ENCODE measurements at regions not wholly inside any gene's neighbourhood (a gene's known extent, or its start where the extent isn't known, plus 50 kb on each side); places are given as distances from the start of the nearest gene placed in this dataset.
"Not testable (repeated sequence)": the region's sequence is repeated elsewhere in the genome, so short reads cannot be mapped to it uniquely, and the experiment has no call there.

DNA sequence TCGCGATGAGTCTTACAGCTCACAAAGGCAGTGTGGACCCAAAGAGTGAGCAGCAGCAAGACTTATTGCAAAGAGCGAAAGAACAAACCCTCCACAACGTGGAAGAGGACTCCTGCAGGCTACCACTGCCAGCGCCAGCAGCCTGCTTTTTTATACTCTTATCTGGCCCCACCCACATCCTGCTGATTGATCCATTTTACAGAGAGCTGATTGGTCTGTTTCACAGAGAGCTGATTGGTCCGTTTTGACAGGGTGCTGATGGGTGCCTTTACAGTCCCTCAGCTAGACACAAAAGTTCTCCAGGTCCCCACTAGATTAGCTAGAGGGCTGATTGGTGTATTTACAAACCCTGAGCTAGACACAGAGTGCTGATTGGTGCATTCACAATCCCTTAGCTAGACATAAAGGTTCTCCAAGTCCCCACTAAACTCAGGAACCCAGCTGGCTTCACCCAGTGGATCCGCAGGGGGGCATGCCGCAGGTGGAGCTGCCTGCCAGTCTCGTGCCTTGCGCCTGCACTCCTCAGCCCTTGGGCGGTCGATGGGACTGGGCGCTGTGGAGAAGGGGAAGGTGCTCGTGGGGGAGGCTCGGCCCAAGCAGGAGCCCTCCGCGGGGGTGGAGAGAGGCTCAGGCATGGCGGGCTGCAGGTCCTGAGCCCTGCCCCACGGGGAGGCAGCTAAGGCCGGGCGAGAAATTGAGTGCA lies 75.7 kb downstream of the QDPR start:
- in situ Hi-C loops (cut with MboI; ENCODE audit: low pct_unique_long_range_greater_than_20kb, low sequenced_read_pairs); DNase-seq: not testable (repeated sequence)

DNA sequence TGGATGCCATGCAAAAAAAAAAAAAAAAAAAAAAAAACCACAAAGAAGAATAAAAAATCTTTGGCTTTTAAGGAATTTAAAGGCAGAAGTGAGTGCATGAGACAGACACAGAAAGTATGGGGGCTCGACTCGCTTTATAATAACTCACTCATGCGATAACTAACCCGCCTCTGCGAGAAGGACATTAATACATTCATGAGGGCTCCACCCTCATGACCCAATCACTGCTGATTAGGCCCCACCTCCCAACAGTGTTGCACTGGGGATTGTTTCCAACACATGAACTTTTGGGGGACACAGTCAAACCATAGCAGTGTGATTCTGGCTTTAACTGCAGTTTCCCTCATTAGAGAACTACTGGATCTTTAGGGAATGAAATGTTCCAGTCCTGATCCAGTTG lies 78.1 kb downstream of the QDPR start:
- no peak for DNase-seq
- in situ Hi-C loops (cut with MboI; ENCODE audit: low pct_unique_long_range_greater_than_20kb, low sequenced_read_pairs): no loop called here

DNA sequence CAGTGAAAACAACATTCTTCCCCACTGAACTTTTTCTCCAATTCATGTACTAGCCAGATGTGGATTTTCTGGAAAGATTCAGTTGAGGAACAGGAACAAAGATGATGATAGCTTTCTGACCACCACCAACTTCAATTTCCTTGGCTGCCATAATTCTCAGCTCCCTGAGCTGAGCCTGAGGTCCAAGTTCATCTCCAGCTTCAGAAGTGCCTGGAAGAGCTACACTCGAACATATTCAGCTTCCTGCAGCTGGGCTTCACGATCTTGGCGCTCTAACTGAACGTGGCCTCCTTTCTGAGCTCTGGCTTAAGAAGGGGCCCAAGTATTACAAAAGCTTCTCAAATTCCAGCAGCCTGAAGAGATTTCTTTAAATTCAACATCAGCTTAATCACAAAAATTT lies 83.9 kb downstream of the QDPR start:
- in situ Hi-C loops (cut with MboI; ENCODE audit: low pct_unique_long_range_greater_than_20kb, low sequenced_read_pairs): no loop called here
- DNase-seq: no peak

DNA sequence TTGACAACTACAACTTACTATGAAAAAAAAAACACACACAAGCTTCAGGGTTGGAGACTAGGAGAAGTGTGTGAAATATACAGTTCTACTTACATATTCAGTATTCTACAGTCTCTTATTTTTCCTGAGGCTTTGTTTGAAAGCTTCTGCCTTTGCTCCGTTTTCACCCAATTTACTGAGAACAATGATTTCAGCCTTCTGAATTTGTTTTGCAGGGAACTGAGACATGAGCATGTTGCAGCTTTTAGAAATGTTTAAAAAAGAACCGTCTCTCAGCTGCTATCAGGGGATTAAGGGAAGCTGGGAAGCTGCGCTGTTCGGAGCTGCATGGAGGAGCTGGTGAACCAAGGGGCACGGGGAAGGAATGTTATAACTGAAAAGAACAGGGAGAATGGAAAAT lies 85.7 kb downstream of the QDPR start:
- DNase-seq: no peak

DNA sequence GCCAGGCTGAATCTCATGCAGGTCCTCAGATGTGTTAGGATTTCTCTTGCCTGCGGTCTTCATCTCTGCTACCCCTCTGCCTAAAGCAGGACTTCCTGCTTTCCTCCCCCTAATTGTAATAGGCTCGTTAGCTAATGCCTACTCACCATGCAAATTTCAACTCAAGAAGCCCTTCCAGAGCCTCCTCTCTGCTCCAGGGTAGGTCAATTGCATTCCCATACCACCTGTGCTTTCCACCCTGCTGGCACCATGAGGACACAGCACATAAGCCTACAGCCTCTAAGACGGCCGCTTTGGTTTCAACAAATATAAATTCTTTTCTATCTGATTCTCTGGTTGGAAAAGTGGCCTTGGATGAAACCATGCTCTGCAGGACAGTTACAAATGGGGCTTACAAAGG lies 93.9 kb downstream of the QDPR start:
- in situ Hi-C loops (cut with MboI; ENCODE audit: low pct_unique_long_range_greater_than_20kb, low sequenced_read_pairs): no loop called here
- no peak for DNase-seq

More for the DNA sequence above, 85.7 kb downstream of the QDPR start:
- in situ Hi-C loops (cut with MboI; ENCODE audit: low pct_unique_long_range_greater_than_20kb, low sequenced_read_pairs): no loop called here

DNA sequence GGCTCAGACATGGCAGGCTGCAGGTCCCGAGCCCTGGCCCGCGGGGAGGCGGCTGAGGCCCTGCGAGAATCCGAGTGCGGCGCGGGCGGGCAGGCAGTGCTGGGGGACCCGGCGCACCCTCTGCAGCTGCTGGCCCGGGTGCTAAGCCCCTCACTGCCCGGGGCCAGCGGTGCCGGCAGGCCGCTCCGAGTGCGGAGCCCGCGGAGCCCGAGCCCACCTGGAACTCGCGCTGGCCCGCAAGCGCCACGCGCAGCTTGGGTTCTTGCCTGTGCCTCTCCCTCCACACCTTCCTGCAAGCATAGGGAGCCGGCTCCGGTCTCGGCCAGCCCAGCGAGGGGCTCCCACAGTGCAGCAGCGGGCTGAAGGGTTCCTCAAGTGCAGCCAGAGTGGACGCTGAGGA lies 97.5 kb downstream of the QDPR start:
- no peak for DNase-seq
- in situ Hi-C loops (cut with MboI; ENCODE audit: low pct_unique_long_range_greater_than_20kb, low sequenced_read_pairs): no loop called here

DNA sequence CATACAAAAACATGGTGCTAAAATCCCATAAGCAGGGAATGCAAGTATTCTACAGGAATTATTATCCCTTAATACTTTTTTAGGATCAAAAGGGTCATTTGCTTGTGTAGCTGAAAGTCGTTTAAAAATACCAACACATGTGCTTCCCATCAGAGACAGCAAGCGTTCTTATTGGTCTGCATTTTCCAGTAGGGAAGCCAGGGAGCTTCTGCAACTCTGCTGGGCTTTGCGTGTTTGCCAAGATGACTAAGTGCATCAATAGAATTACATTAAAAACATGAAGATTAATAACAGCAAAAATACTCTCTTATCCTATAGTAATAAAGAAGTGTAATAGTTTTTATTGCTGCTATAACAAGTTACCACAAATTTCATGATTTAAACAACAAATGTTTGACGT lies 111.2 kb downstream of the QDPR start:
- in situ Hi-C loops (cut with MboI; ENCODE audit: low pct_unique_long_range_greater_than_20kb, low sequenced_read_pairs): no loop called here
- DNase-seq: no peak

DNA sequence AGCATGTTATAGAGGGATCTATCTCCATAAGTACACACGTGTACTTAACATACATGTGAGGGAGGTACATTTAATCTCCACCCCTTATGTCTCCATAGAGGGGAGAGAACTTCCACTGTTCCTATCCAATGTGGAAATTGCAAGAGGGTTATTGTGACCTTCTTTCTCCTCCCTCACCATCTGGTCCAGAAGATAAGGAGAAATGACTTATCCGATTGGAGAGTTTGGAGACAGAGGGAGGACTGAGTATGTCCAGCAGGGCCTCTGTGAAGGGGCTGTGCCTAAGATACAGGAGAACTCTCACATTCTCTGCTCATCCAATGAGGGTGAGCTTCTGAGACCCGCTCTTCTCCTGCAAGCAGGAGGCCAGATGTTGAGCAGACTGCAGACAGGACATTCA lies 113.1 kb downstream of the QDPR start:
- DNase-seq: no peak
- in situ Hi-C loops (cut with MboI; ENCODE audit: low pct_unique_long_range_greater_than_20kb, low sequenced_read_pairs): no loop called here

DNA sequence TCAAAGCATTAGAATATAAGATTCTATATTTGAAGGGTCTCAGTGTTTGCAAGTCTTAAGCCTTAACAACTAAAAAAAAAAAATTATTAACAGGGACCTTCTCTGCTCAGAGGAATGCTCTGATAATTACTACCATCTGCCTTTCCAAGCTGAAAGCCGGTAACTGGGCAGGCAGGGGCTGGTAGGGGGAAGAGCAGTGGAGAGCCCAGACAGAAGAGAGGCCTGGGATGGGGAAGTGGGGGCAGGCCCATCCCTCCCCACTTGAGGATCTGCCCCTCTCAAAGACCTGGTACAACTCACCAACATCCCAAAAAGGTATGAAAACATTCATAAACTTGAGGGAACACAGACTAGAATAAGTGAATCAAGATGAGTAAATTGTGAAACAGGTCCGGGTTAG lies 113.9 kb downstream of the QDPR start:
- no peak for DNase-seq
- in situ Hi-C loops (cut with MboI; ENCODE audit: low pct_unique_long_range_greater_than_20kb, low sequenced_read_pairs): no loop called here

DNA sequence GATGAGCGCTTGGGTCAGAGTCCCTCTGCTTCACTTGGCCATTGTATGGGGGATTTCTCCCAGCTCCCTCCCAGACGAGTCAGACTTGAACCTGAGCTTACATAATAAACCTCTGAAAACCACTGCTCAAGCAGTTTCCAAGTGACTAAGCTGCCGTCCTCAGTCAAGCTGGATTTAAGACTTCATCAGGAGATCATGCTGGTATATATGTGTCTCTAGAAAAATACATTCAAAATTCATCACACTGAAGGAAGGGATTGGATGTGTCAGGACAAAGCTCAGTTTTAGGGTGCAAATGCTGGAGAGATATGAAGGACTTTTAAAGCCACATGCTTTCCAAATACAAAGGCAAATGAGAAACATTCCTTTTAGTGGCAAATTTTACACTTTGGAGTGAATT lies 114.3 kb downstream of the QDPR start:
- no peak for DNase-seq
- in situ Hi-C loops (cut with MboI; ENCODE audit: low pct_unique_long_range_greater_than_20kb, low sequenced_read_pairs): no loop called here

DNA sequence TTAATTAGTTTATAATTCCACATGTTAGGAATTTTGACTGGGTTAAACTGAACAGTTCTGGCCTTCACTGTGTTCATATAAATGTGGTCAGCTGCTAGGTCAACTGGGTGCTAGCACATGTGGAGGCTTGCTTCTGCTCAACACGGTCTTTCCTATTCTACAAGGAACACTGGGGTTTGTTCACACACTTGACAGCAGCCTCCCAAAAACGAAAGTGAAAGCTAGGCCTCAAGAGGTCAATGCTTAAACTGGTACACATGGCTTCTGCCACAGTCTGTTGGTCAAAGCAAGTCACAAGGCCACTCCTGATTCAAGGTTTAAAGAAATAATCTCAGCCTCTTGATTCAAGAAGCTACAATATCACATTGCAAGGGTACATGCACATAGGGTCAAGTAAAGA lies 126.5 kb downstream of the QDPR start:
- peak; percentile 18 for DNase-seq
- in situ Hi-C loops (cut with MboI; ENCODE audit: low pct_unique_long_range_greater_than_20kb, low sequenced_read_pairs): no loop called here

DNA sequence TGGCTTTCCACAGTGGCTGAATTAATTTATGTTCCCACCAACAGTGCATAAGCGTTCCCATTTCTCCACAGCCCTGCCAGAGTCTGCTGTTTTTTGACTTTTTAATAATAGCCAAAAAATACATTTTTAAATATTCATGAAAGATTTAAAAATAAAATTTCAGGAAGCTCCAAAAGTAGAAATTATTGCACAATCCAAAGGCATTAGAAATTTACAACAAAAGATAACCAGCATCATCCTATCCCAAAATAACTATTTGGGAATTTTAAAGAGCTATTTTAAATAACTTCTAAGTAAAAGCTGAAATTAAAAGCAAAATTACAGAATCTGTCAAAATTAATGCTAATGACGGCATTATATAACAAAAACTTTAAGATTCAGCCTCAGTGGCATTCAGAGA lies 131.5 kb downstream of the QDPR start:
- no peak for DNase-seq
- in situ Hi-C loops (cut with MboI; ENCODE audit: low pct_unique_long_range_greater_than_20kb, low sequenced_read_pairs): no loop called here

DNA sequence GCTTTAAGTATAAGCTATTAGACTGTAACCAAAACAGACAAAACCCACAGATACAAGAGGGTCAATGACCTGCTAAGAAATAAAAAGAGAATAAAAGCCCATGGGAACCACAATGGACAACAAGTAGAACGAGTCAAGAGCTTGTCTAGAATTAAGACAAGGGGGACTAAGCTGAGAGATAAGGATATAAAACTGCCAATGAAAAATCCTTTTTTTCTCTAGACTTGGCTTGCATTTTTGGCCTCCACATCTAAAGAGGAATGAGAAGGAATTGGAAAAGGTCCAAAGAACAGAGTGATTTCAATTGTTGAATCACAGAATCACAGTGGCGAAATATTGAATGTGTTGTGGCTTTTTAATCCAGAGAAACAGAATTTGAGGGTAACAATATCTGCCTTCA lies 135.7 kb downstream of the QDPR start:
- DNase-seq: no peak
- in situ Hi-C loops (cut with MboI; ENCODE audit: low pct_unique_long_range_greater_than_20kb, low sequenced_read_pairs): no loop called here

DNA sequence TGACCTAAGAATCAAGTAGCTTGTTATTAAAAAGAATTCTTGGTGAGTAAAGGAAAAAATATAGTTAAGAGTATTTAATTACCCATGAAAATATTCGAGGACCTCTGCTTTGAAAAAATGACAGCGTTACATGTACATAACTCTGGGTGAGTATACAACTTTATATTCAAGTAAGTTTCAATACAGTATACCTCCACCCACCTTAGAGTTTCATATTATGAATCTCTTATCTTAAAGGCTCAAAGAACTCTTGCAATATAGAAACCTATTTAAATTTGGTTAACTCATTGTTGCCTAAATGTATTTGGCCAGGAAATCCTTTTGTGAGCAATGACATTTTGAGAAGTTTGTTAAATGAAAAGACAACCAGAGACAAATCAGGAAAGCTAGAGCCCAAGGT lies 138.2 kb downstream of the QDPR start:
- in situ Hi-C loops (cut with MboI; ENCODE audit: low pct_unique_long_range_greater_than_20kb, low sequenced_read_pairs): no loop called here
- DNase-seq: no peak

DNA sequence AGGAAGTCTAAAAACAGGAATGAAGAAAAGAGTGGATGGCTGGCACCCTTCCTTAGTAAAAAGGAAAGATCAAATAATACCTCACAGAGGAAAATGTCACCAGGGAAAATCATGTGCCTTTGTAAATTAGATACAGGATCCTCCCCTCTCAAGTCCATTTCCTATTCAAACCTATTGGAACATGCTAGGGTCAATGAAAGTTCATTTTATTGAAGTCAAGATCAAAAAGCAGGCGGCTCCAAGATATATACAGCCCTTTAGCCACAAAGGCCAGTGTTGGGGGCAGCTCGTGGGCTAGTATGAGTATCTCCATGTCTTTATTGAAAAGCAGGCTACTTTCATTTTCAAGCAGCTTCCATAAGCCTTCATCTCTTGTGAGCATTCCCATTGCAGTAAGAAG lies 141.1 kb downstream of the QDPR start:
- in situ Hi-C loops (cut with MboI; ENCODE audit: low pct_unique_long_range_greater_than_20kb, low sequenced_read_pairs): no loop called here
- no peak for DNase-seq

DNA sequence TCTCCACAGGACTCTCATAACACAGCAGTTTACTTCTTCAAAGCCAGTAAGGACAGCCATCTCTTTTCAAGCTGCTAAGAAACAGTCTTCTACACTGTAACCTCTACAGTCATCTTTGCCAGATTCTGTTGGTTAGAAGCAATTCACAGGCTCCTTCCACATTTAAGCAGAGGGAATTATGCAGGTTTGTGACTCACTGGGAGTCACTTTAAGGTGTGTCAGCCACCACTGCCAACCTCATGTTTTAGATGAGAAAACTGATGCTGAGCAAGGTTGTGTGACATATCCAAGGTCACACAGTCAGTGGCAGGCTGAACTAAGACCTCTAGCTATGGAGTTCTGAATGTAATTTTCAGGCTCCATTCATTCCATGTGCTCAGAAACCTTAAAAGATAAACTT lies 143.5 kb downstream of the QDPR start:
- in situ Hi-C loops (cut with MboI; ENCODE audit: low pct_unique_long_range_greater_than_20kb, low sequenced_read_pairs): no loop called here
- no peak for DNase-seq

DNA sequence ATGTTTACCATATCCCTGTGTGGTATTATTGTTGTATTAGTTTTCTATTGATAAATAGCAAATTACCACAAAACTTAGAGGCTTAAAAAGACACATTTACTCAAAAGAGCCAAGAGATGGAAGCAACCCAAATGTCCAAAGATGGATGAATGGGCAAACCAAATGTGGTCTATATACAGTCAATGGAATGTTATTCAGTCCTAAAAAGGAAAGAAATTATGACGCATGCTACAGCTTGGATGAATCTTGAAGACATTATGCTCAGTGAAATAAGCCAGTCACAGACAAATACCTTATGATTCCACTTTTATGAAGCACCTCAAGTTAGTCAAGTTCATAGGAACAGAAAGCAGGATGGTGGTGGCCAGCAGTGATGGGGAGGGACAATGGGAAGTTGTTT lies 144.7 kb downstream of the QDPR start:
- in situ Hi-C loops (cut with MboI; ENCODE audit: low pct_unique_long_range_greater_than_20kb, low sequenced_read_pairs): no loop called here

DNA sequence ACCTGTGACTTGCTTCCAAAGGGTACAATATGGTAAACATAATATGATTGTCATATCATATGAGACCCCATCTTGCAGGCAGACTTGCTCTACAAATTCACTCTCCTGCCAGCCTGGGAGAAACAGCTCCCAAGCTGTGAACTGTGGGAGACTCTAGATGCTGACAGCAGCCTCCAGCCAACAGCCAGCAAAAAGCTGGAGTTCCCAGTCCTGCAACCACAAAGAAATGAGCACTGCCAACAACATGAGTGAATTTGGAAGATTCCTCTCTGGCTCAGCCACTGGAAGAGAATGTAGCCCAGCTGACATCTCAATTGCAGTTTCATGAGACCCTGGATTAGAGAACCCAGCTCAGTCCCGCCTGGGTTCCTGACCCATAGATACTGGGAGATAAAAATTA lies 145.4 kb downstream of the QDPR start:
- in situ Hi-C loops (cut with MboI; ENCODE audit: low pct_unique_long_range_greater_than_20kb, low sequenced_read_pairs): no loop called here
- no peak for DNase-seq

More for the DNA sequence above, 144.7 kb downstream of the QDPR start:
- DNase-seq: no peak

DNA sequence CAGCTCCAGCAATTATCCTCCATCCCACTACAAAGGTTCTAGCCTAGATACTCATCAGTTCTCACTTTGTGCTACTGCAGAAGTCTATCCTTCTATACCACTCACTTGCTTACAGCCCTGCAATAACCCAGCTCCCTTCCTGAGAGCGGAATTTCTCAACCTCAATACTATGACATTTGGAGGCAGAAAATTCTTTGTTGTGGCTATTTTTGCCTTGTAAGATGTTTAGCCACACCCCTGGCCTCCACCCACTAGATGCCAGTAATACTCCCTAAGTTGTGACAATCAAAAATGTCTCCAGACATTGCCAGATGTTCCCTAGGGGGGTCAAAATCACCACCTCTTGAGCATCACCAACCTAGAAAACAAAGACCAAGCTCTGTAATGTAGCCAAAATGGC lies 149.5 kb downstream of the QDPR start:
- no peak for DNase-seq
- in situ Hi-C loops (cut with MboI; ENCODE audit: low pct_unique_long_range_greater_than_20kb, low sequenced_read_pairs): no loop called here

DNA sequence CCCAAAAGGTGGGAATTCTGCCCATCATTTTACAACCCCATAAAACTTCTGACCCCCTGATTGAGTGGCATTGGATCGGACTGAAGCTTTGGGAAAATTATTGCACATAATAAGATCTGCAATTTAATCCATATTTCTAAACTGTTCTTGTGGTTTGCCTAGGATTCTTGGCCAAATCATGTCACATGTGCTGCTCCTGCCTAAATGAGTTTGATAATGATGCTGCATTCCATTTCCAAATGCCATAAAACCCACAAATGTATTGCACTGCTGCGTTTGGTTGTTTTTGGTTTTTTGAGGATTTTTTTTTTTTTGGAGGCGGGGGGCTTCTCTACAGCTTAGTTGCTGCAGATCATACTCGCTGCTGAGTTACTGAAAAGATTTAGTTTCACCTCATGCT lies 153.6 kb downstream of the QDPR start:
- in situ Hi-C loops (cut with MboI; ENCODE audit: low pct_unique_long_range_greater_than_20kb, low sequenced_read_pairs): no loop called here
- no peak for DNase-seq

DNA sequence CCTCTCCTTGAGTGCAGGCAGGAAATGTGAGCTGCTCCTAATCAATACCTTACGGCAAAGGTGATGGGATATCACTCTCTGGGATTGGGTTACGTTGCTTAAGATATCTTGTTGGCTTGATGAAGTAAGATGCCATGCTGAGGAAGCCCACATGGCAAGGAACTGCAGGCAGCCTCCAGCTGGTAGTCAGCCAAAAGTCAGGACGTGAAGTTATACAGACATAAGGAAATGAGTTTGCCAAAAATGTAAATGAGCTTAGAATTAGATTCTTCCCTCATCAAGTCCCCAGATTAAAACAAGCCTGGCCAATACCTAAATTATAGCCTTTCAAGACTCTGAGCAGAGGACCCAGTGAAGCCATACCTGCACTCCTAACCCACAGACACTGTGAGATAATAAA lies 155.0 kb downstream of the QDPR start:
- DNase-seq: no peak
- in situ Hi-C loops (cut with MboI; ENCODE audit: low pct_unique_long_range_greater_than_20kb, low sequenced_read_pairs): no loop called here

DNA sequence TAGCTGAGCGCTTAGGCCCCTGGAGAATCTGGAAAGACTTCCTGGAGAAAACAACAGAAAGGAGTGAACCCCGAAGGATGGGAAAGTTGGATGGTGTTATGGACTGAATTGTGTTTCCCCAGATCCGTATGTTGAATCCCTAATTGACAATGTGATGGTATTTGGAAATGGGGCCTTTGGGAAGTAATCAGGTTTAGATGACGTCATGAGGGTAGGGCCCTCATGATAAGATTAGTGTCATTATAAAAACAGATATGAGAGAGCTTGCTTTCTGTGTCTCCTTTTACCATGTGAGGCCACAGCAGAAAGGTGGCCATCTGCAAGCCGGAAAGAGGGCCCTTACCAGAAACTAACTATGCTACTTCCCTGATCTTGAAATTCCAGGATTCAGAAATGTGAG lies 159.5 kb downstream of the QDPR start:
- in situ Hi-C loops (cut with MboI; ENCODE audit: low pct_unique_long_range_greater_than_20kb, low sequenced_read_pairs): no loop called here
- DNase-seq: no peak
